ENCODE measurements at regions not wholly inside any gene's neighbourhood (a gene's known extent, or its start where the extent isn't known, plus 50 kb on each side); places are given as distances from the start of the nearest gene placed in this dataset.
"Not testable (repeated sequence)": the region's sequence is repeated elsewhere in the genome, so short reads cannot be mapped to it uniquely, and the experiment has no call there.

GRCh38 chr18:30596635-30597034 lies 445.9 kb downstream of the DSC3 start:
- no peak overlapping the region for H3K4me2 ChIP-seq
- H3K4me3 ChIP-seq = no peak overlapping the region
- no peak overlapping the region for H3K4me3 Mint-ChIP-seq
- no peaks in the 10 kb centered on the region for H4K20me1 ChIP-seq (ENCODE audit: low read depth)
- H3K9ac ChIP-seq = no peak overlapping the region
- no peaks in the 10 kb centered on the region for H3K27me3 ChIP-seq
- H3F3A ChIP-seq (ENCODE audit: low read depth) = no peaks in the 10 kb centered on the region
- H3K4me1 ChIP-seq = peaks cover 11% of the 10 kb centered on the region
- H3K36me3 ChIP-seq = no peaks in the 10 kb centered on the region
- H3K27ac ChIP-seq = no peak overlapping the region
- H3K9me3 ChIP-seq (ENCODE audit: low read depth) = no peaks in the 10 kb centered on the region
- H3K27ac Mint-ChIP-seq = no peak overlapping the region
- DNase-seq (ENCODE audit: low spot score) = no peak
- H2AFZ ChIP-seq (replicated peaks) = no peak overlapping the region
- H3K9me3 Mint-ChIP-seq = no peaks in the 10 kb centered on the region
- H3K27me3 Mint-ChIP-seq (ENCODE audit: insufficient read depth, low read depth) = no peaks in the 10 kb centered on the region
- H3K36me3 Mint-ChIP-seq = no peaks in the 10 kb centered on the region
- H3K79me2 ChIP-seq (ENCODE audit: low read depth) = no peaks in the 10 kb centered on the region
- peaks cover 4% of the 10 kb centered on the region for H3K4me1 Mint-ChIP-seq
- TF ChIP-seq, protein P1, sequence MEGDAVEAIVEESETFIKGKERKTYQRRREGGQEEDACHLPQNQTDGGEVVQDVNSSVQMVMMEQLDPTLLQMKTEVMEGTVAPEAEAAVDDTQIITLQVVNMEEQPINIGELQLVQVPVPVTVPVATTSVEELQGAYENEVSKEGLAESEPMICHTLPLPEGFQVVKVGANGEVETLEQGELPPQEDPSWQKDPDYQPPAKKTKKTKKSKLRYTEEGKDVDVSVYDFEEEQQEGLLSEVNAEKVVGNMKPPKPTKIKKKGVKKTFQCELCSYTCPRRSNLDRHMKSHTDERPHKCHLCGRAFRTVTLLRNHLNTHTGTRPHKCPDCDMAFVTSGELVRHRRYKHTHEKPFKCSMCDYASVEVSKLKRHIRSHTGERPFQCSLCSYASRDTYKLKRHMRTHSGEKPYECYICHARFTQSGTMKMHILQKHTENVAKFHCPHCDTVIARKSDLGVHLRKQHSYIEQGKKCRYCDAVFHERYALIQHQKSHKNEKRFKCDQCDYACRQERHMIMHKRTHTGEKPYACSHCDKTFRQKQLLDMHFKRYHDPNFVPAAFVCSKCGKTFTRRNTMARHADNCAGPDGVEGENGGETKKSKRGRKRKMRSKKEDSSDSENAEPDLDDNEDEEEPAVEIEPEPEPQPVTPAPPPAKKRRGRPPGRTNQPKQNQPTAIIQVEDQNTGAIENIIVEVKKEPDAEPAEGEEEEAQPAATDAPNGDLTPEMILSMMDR (IDR thresholded peaks at IDR 0.05) = no peak
- TF ChIP-seq EZH2phosphoT487 (IDR thresholded peaks at IDR 0.05) (no peak), EZH2 (IDR thresholded peaks at IDR 0.05) (no peak)

- no peaks in the 10 kb centered on the region for H3K9me3 Mint-ChIP-seq
- no peaks in the 10 kb centered on the region for H3K36me3 Mint-ChIP-seq
- Histone ChIP-seq H3F3A (ENCODE audit: low read depth) (no peaks in the 10 kb centered on the region), H3K9ac (no peak overlapping the region), H4K20me1 (ENCODE audit: low read depth) (no peaks in the 10 kb centered on the region), H3K4me2 (peak overlapping the region; percentile 15), H3K4me3 (no peak overlapping the region), H3K9me3 (ENCODE audit: low read depth) (no peaks in the 10 kb centered on the region), H3K79me2 (ENCODE audit: low read depth) (no peaks in the 10 kb centered on the region), H2AFZ (replicated peaks) (peak overlapping the region; percentile 75), H3K27me3 (no peaks in the 10 kb centered on the region), H3K36me3 (no peaks in the 10 kb centered on the region), H3K27ac (peak overlapping the region; percentile 61), H3K4me1 (peaks cover 11% of the 10 kb centered on the region)
- H3K4me3 Mint-ChIP-seq = no peak overlapping the region
- no peaks in the 10 kb centered on the region for H3K27me3 Mint-ChIP-seq (ENCODE audit: insufficient read depth, low read depth)
- H3K4me1 Mint-ChIP-seq = peaks cover 4% of the 10 kb centered on the region
- DNase-seq (ENCODE audit: low spot score) = peak; percentile 55
- no peak for TF ChIP-seq EZH2 (IDR thresholded peaks at IDR 0.05)
- TF ChIP-seq, protein P1 (IDR thresholded peaks at IDR 0.05) = no peak
- no peak for TF ChIP-seq EZH2phosphoT487 (IDR thresholded peaks at IDR 0.05)
- peak overlapping the region; percentile 5 for H3K27ac Mint-ChIP-seq
Observed at GRCh38 chr18:30595942-30596341, 446.6 kb downstream of the DSC3 start.

DNA sequence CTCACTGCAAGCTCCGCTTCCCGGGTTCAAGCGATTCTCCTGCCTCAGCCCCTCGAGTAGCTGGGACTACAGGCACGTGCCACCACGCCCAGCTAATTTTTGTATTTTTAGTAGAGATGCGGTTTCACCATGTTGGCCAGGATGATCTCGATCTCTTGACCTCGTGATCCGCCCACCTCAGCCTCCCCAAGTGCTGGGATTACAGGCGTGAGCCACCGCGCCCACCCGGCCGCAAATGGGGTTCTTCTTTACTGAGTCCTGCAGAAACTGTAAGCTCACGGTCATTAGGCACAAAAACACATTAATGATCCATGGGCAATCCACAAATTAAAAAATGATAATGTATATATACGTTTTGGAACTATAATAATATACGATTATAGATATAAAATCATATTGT lies 447.6 kb downstream of the DSC3 start:
- not testable (repeated sequence) for H3K4me1 Mint-ChIP-seq; H3K27me3 ChIP-seq; H3K27me3 Mint-ChIP-seq (ENCODE audit: insufficient read depth, low read depth); DNase-seq (ENCODE audit: low spot score); H4K20me1 ChIP-seq (ENCODE audit: low read depth); H3K4me3 Mint-ChIP-seq; H3F3A ChIP-seq (ENCODE audit: low read depth); H3K27ac Mint-ChIP-seq; H3K9me3 Mint-ChIP-seq; H3K9me3 ChIP-seq (ENCODE audit: low read depth); H3K4me2 ChIP-seq; H3K27ac ChIP-seq; H2AFZ ChIP-seq (replicated peaks); H3K79me2 ChIP-seq (ENCODE audit: low read depth); H3K9ac ChIP-seq; H3K4me3 ChIP-seq; H3K36me3 ChIP-seq; H3K36me3 Mint-ChIP-seq
- H3K4me1 ChIP-seq = peaks cover 11% of the 10 kb centered on the region

- H3F3A ChIP-seq (ENCODE audit: low read depth) = no peaks in the 10 kb centered on the region
- Mint-ChIP-seq H3K4me3 (no peak overlapping the region), H3K36me3 (no peaks in the 10 kb centered on the region), H3K4me1 (peaks cover 4% of the 10 kb centered on the region), H3K9me3 (no peaks in the 10 kb centered on the region), H3K27ac (no peak overlapping the region), H3K27me3 (ENCODE audit: insufficient read depth, low read depth) (no peaks in the 10 kb centered on the region)
- H3K27ac ChIP-seq = no peak overlapping the region
- no peaks in the 10 kb centered on the region for H3K27me3 ChIP-seq
- H3K79me2 ChIP-seq (ENCODE audit: low read depth) = no peaks in the 10 kb centered on the region
- TF ChIP-seq, protein P1 (IDR thresholded peaks at IDR 0.05) = no peak
- TF ChIP-seq EZH2phosphoT487 (IDR thresholded peaks at IDR 0.05) = no peak
- no peak for TF ChIP-seq EZH2 (IDR thresholded peaks at IDR 0.05)
- H2AFZ ChIP-seq (replicated peaks) = no peak overlapping the region
- no peak overlapping the region for H3K4me3 ChIP-seq
- no peaks in the 10 kb centered on the region for H3K9me3 ChIP-seq (ENCODE audit: low read depth)
- no peak for DNase-seq (ENCODE audit: low spot score)
- no peak overlapping the region for H3K9ac ChIP-seq
- no peaks in the 10 kb centered on the region for H3K36me3 ChIP-seq
- H3K4me2 ChIP-seq = no peak overlapping the region
- H4K20me1 ChIP-seq (ENCODE audit: low read depth) = no peaks in the 10 kb centered on the region
- H3K4me1 ChIP-seq = peaks cover 11% of the 10 kb centered on the region
Observed at GRCh38 chr18:30591462-30591861, 451.1 kb downstream of the DSC3 start.
